GM23338 (cell line): ENCODE measurements at regions not wholly inside any gene's neighbourhood (a gene's known extent, or its start where the extent isn't known, plus 50 kb on each side); places are given as distances from the start of the nearest gene placed in this dataset.
A peak's percentile ranks its signal among the peaks of the same experiment; 100 is the strongest.

Experiments
- ATAC-seq: fragments of 200-7000 bp; cut with Tn5 transposase; 3 replicates; pipeline ENCODE4 v1.9.1; 2020
- DNase-seq: peaks from one replicate; pipeline ENCODE4 v3.0.0-alpha.2; 2015; ENCODE audit warnings: low spot score
- H2AFZ ChIP-seq: fragments of 200-600 bp; sonication (generic); 2 replicates; pipeline ENCODE4 v1.8.0; 2016; ENCODE audit warnings: antibody characterized with exemption, mild to moderate bottlenecking, moderate library complexity
- H3F3A ChIP-seq: fragments of 200-600 bp; sonication (generic); replicated peaks from 2 replicates; pipeline ENCODE4 v1.8.0; 2017; ENCODE audit warnings: antibody characterized with exemption, mixed run types, low read depth
- H3K27ac ChIP-seq: fragments of 200-600 bp; sonication (generic); 2 replicates; pipeline ENCODE4 v1.6.1; 2016; ENCODE audit warnings: low read depth
- H3K27me3 ChIP-seq: fragments of 200-600 bp; sonication (generic); 2 replicates; pipeline ENCODE4 v1.8.0; 2016; ENCODE audit warnings: mild to moderate bottlenecking, mixed run types, moderate library complexity; ENCODE audit not compliant: insufficient read depth
- H3K36me3 ChIP-seq: fragments of 200-600 bp; sonication (generic); 2 replicates; pipeline ENCODE4 v1.8.0; 2016; ENCODE audit warnings: mild to moderate bottlenecking; ENCODE audit not compliant: insufficient read depth
- H3K4me1 ChIP-seq: fragments of 200-600 bp; sonication (generic); 2 replicates; pipeline ENCODE4 v1.8.0; 2016; ENCODE audit warnings: mild to moderate bottlenecking, moderate library complexity; ENCODE audit not compliant: insufficient read depth
- H3K4me2 ChIP-seq: fragments of 200-600 bp; sonication (generic); 2 replicates; pipeline ENCODE4 v1.7.1; 2017; ENCODE audit warnings: mixed run types
- H3K4me3 ChIP-seq: fragments of 200-600 bp; sonication (generic); 2 replicates; pipeline ENCODE4 v1.6.1; 2016; ENCODE audit warnings: mixed run types
- H3K79me2 ChIP-seq: fragments of 200-600 bp; sonication (generic); replicated peaks from 2 replicates; pipeline ENCODE4 v1.8.0; 2017; ENCODE audit warnings: mild to moderate bottlenecking; ENCODE audit not compliant: insufficient read depth
- H3K9me2 ChIP-seq: fragments of 200-600 bp; sonication (generic); 2 replicates; pipeline ENCODE4 v1.8.0; 2017; ENCODE audit not compliant: insufficient read depth
- H4K20me1 ChIP-seq: fragments of 200-600 bp; sonication (generic); replicated peaks from 2 replicates; pipeline ENCODE4 v1.8.0; 2017; ENCODE audit warnings: mild to moderate bottlenecking; ENCODE audit not compliant: insufficient read depth
- H3K27ac Mint-ChIP-seq: 2 replicates; pipeline ENCODE4 v1.8.0; 2020; ENCODE audit warnings: inconsistent platforms, mild to moderate bottlenecking, moderate library complexity, mixed read lengths
- H3K27me3 Mint-ChIP-seq: 3 replicates; pipeline ENCODE4 v1.8.0; 2022; ENCODE audit warnings: low read depth, mild to moderate bottlenecking, moderate library complexity, mixed read lengths, inconsistent platforms; ENCODE audit not compliant: insufficient read depth, poor library complexity
- H3K36me3 Mint-ChIP-seq: 3 replicates; pipeline ENCODE4 v1.8.0; 2021; ENCODE audit warnings: low read depth, mild to moderate bottlenecking, inconsistent platforms, moderate library complexity, mixed read lengths
- H3K4me1 Mint-ChIP-seq: 3 replicates; pipeline ENCODE4 v1.8.0; 2020; ENCODE audit warnings: mild to moderate bottlenecking, inconsistent platforms, mixed read lengths
- H3K4me3 Mint-ChIP-seq: 3 replicates; pipeline ENCODE4 v1.8.0; 2021; ENCODE audit warnings: moderate library complexity, mild to moderate bottlenecking, inconsistent platforms, mixed read lengths
- H3K9me3 Mint-ChIP-seq: 3 replicates; pipeline ENCODE4 v1.8.0; 2020; ENCODE audit warnings: moderate library complexity, mild to moderate bottlenecking, inconsistent platforms, mixed read lengths
- CREB1 ChIP-seq: fragments of 250-450 bp; sonication (Bioruptor Pico); IDR thresholded peaks from 2 replicates; pipeline ENCODE4 v1.5.0; 2020; ENCODE audit warnings: low read depth, mild to moderate bottlenecking, moderate library complexity
- EZH2 ChIP-seq: fragments of 200-600 bp; sonication (generic); IDR thresholded peaks from one replicate; pipeline ENCODE4 v1.8.0; 2017; ENCODE audit warnings: antibody characterized with exemption, mild to moderate bottlenecking, low read depth; ENCODE audit not compliant: unreplicated experiment
- EZH2phosphoT487 ChIP-seq: fragments of 200-600 bp; sonication (generic); IDR thresholded peaks from one replicate; pipeline ENCODE4 v1.8.1; 2018; ENCODE audit warnings: antibody characterized with exemption; ENCODE audit not compliant: unreplicated experiment
- JUNB ChIP-seq: IDR thresholded peaks from one replicate; pipeline ENCODE4 v1.6.1; 2016; ENCODE audit warnings: antibody characterized with exemption; ENCODE audit not compliant: unreplicated experiment
- NANOG ChIP-seq: IDR thresholded peaks from 2 replicates; pipeline ENCODE4 v1.6.1; 2016; ENCODE audit warnings: antibody characterized with exemption, borderline replicate concordance
- POLR2AphosphoS5 ChIP-seq: IDR thresholded peaks from 2 replicates; pipeline ENCODE4 v1.6.1; 2016; ENCODE audit warnings: antibody characterized with exemption, low read depth
- REST ChIP-seq: IDR thresholded peaks from one replicate; pipeline ENCODE4 v1.6.1; 2018; ENCODE audit warnings: antibody characterized with exemption; ENCODE audit not compliant: unreplicated experiment
- ZNF114 ChIP-seq: fragments of 250-450 bp; sonication (Bioruptor Pico); IDR thresholded peaks from 2 replicates; pipeline ENCODE4 v1.5.0; 2020; ENCODE audit warnings: mild to moderate bottlenecking, moderate library complexity
- ZNF331 ChIP-seq: fragments of 250-450 bp; sonication (Bioruptor Pico); IDR thresholded peaks from 2 replicates; pipeline ENCODE4 v1.5.0; 2020; ENCODE audit warnings: low read depth, mild to moderate bottlenecking, moderate library complexity
- ZNF462 ChIP-seq: fragments of 250-450 bp; sonication (Bioruptor Pico); IDR thresholded peaks from 2 replicates; pipeline ENCODE4 v1.5.0; 2020; ENCODE audit warnings: mild to moderate bottlenecking, moderate library complexity
- TF ChIP-seq, protein P1 (sequence below), 2 experiments: fragments of 200-600 bp in 1 of 2; sonication (generic) in 1 of 2; conservative IDR thresholded peaks; 2 replicates each; pipeline versions ENCODE4 v1.5.1 to v1.6.1; 2016 to 2017; ENCODE audit warnings: antibody characterized with exemption in 2 of 2, low read depth in 2 of 2, mild to moderate bottlenecking in 2 of 2, moderate library complexity in 1 of 2

DNA sequence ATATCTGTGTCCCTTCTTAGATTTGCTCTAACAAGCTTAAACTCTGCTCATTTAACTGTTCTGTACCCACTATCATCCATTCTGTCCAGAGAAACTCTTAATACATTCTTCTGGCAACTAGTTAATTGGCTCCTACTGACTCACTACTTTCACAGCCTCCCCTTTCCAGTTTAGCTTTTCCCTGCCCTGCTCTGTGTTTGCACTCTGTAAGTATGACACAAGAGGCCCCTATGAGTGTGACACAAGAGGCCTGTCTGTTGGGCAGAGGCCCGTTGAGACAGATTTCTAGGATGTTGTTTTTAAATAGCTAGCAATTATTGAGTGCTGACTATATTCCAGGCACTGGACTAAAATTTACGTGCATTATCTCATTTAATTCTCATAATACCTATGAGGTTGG is 246.0 kb upstream of the DAAM1 start (continued):
- TF ChIP-seq, protein P1, sequence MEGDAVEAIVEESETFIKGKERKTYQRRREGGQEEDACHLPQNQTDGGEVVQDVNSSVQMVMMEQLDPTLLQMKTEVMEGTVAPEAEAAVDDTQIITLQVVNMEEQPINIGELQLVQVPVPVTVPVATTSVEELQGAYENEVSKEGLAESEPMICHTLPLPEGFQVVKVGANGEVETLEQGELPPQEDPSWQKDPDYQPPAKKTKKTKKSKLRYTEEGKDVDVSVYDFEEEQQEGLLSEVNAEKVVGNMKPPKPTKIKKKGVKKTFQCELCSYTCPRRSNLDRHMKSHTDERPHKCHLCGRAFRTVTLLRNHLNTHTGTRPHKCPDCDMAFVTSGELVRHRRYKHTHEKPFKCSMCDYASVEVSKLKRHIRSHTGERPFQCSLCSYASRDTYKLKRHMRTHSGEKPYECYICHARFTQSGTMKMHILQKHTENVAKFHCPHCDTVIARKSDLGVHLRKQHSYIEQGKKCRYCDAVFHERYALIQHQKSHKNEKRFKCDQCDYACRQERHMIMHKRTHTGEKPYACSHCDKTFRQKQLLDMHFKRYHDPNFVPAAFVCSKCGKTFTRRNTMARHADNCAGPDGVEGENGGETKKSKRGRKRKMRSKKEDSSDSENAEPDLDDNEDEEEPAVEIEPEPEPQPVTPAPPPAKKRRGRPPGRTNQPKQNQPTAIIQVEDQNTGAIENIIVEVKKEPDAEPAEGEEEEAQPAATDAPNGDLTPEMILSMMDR (conservative IDR thresholded peaks at IDR 0.05; ENCODE audit: low read depth in 2 of 2): no peak
- TF ChIP-seq ZNF331 (CRISPR knock-in tag): no peak

- ATAC-seq (peak; percentile 66), DNase-seq (peak; percentile 59)
- H3K9me2 ChIP-seq: no peaks in the 10 kb centered on the region
- H3K36me3 Mint-ChIP-seq: no peaks in the 10 kb centered on the region; the same call in 2 of the 3 replicates
- no peak overlapping the region for H2AFZ ChIP-seq
- no peaks in the 10 kb centered on the region for H3K36me3 ChIP-seq
- H3K27ac ChIP-seq: no peak overlapping the region
- no peaks in the 10 kb centered on the region for H3F3A ChIP-seq
- H3K9me3 Mint-ChIP-seq: 0 out of 3 replicates have a peak, but pooled peaks cover 2% of the 10 kb centered on the region
- H3K27me3 ChIP-seq: no peaks in the 10 kb centered on the region
- H3K4me2 ChIP-seq: no peak overlapping the region
- peaks cover 11% of the 10 kb centered on the region for H3K4me1 Mint-ChIP-seq
- H3K27ac Mint-ChIP-seq: no peak overlapping the region
- H3K79me2 ChIP-seq: no peaks in the 10 kb centered on the region
- peaks cover 2% of the 10 kb centered on the region for H3K27me3 Mint-ChIP-seq
- H3K4me1 ChIP-seq: peaks cover 5% of the 10 kb centered on the region; the same call in 1 of the 2 replicates
- H3K4me3 ChIP-seq: no peak overlapping the region
- H3K4me3 Mint-ChIP-seq: no peak overlapping the region
- no peaks in the 10 kb centered on the region for H4K20me1 ChIP-seq
- TF ChIP-seq EZH2phosphoT487 (no peak), REST (no peak), EZH2 (no peak), CREB1 (CRISPR knock-in tag) (no peak), ZNF331 (CRISPR knock-in tag) (no peak), NANOG (no peak), POLR2AphosphoS5 (no peak), ZNF114 (CRISPR knock-in tag) (no peak), JUNB (no peak), ZNF462 (CRISPR knock-in tag) (no peak)
- TF ChIP-seq, protein P1 (conservative IDR thresholded peaks at IDR 0.05; ENCODE audit: low read depth in 2 of 2): no peak
Observed at GRCh38 chr14:58944343-58944967, 244.0 kb upstream of the DAAM1 start.
